SK-N-SH treated with all-trans-retinoic acid at 6 μM for 48 hours (cell line): ENCODE measurements at regions not wholly inside any gene's neighbourhood (a gene's known extent, or its start where the extent isn't known, plus 50 kb on each side); places are given as distances from the start of the nearest gene placed in this dataset.

Experiments
- ATAC-seq: fragments of 200-7000 bp; cut with Tn5 transposase; 3 replicates; pipeline ENCODE4 v1.9.1; 2020; ENCODE audit warnings: mild to moderate bottlenecking, moderate library complexity
- ARNTL ChIP-seq: fragments of 450-650 bp; formaldehyde crosslinking; IDR thresholded peaks from 2 replicates; pipeline ENCODE4 v1.5.0; 2020; ENCODE audit warnings: low read depth, mild to moderate bottlenecking, moderate library complexity, borderline replicate concordance
- BACH2 ChIP-seq: fragments of 250-450 bp; sonication (Bioruptor Pico); IDR thresholded peaks from 2 replicates; pipeline ENCODE4 v1.9.0; 2021; ENCODE audit warnings: mild to moderate bottlenecking, borderline replicate concordance
- CSDC2 ChIP-seq: fragments of 250-450 bp; sonication (Bioruptor Pico); IDR thresholded peaks from 2 replicates; pipeline ENCODE4 v1.5.0; 2020; ENCODE audit warnings: mild to moderate bottlenecking, moderate library complexity
- ESRRG ChIP-seq: fragments of 250-450 bp; sonication (Bioruptor Pico); IDR thresholded peaks from 2 replicates; pipeline ENCODE4 v1.6.1; 2021; ENCODE audit warnings: mild to moderate bottlenecking
- GLIS3 ChIP-seq: fragments of 250-450 bp; sonication (Bioruptor Pico); IDR thresholded peaks from 2 replicates; pipeline ENCODE4 v1.5.0; 2020; ENCODE audit warnings: mild to moderate bottlenecking, moderate library complexity
- ISL1 ChIP-seq: fragments of 250-450 bp; sonication (Bioruptor Pico); IDR thresholded peaks from 2 replicates; pipeline ENCODE4 v2.1.2; 2022; ENCODE audit warnings: mild to moderate bottlenecking, moderate library complexity
- OSR1 ChIP-seq: fragments of 250-450 bp; sonication (Bioruptor Pico); IDR thresholded peaks from 2 replicates; pipeline ENCODE4 v1.8.0; 2022; ENCODE audit warnings: moderate library complexity, mild to moderate bottlenecking, inconsistent platforms
- PPARA ChIP-seq: fragments of 250-450 bp; sonication (Bioruptor Pico); IDR thresholded peaks from 2 replicates; pipeline ENCODE4 v1.5.0; 2020; ENCODE audit warnings: mild to moderate bottlenecking, borderline replicate concordance
- RARB ChIP-seq: fragments of 250-450 bp; sonication (Bioruptor Pico); IDR thresholded peaks from 2 replicates; pipeline ENCODE4 v1.8.0; 2021; ENCODE audit warnings: mild to moderate bottlenecking, moderate library complexity
- SNAI2 ChIP-seq: fragments of 250-450 bp; sonication (Bioruptor Pico); IDR thresholded peaks from 2 replicates; pipeline ENCODE4 v1.5.0; 2020; ENCODE audit warnings: mild to moderate bottlenecking, moderate library complexity
- TOX ChIP-seq: fragments of 250-450 bp; sonication (Bioruptor Pico); IDR thresholded peaks from 2 replicates; pipeline ENCODE4 v1.8.0; 2021; ENCODE audit warnings: mild to moderate bottlenecking, moderate library complexity, borderline replicate concordance
- ZC3H10 ChIP-seq: fragments of 250-450 bp; sonication (Bioruptor Pico); IDR thresholded peaks from 2 replicates; pipeline ENCODE4 v1.5.1; 2021; ENCODE audit warnings: mild to moderate bottlenecking, moderate library complexity
- ZFP3 ChIP-seq: fragments of 250-450 bp; sonication (Bioruptor Pico); IDR thresholded peaks from 2 replicates; pipeline ENCODE4 v1.5.0; 2020; ENCODE audit warnings: mild to moderate bottlenecking, moderate library complexity
- ZFP30 ChIP-seq: fragments of 450-650 bp; formaldehyde crosslinking; IDR thresholded peaks from 2 replicates; pipeline ENCODE4 v1.5.0; 2022; ENCODE audit warnings: mild to moderate bottlenecking, moderate library complexity
- ZNF565 ChIP-seq: fragments of 450-650 bp; formaldehyde crosslinking; conservative IDR thresholded peaks from 2 replicates; pipeline ENCODE4 v1.5.0; 2020; ENCODE audit warnings: low read depth, mild to moderate bottlenecking, moderate library complexity
- ZNF70 ChIP-seq: fragments of 450-650 bp; formaldehyde crosslinking; IDR thresholded peaks from 2 replicates; pipeline ENCODE4 v1.5.0; 2020; ENCODE audit warnings: mild to moderate bottlenecking, moderate library complexity
- ZNF8 ChIP-seq: fragments of 450-650 bp; formaldehyde crosslinking; IDR thresholded peaks from 2 replicates; pipeline ENCODE4 v1.5.0; 2020; ENCODE audit warnings: mild to moderate bottlenecking, moderate library complexity
- TF ChIP-seq, protein P1 (sequence below): fragments of 250-450 bp; sonication (Bioruptor Pico); IDR thresholded peaks from 2 replicates; pipeline ENCODE4 v1.5.1; 2020; ENCODE audit warnings: low read depth, mild to moderate bottlenecking, moderate library complexity
- TF ChIP-seq, protein P2 (sequence below): fragments of 250-450 bp; sonication (Bioruptor Pico); IDR thresholded peaks from 2 replicates; pipeline ENCODE4 v1.8.0; 2020; ENCODE audit warnings: mild to moderate bottlenecking, moderate library complexity, borderline replicate concordance

DNA sequence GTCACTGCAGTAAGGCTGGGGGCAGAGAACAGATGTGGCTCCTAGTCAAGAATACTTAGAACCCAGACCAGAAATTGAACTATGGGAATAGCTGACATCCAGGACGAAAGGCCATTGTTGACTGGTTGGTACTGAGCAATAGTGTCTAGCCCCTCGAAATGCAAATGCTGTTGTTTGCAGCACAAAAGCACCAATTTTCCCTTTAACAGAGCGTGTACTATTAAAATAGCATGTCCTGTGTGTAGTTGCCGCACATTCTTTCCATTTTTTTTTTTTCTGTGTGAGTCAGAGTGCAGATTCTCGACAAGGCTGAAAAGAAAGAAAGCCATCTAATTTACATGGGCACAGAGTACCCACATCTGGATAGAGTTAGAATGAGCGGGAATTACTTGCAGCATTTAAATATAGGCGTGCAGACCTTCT is 302.4 kb downstream of the PTEN start (continued):
- TF ChIP-seq, protein P1, sequence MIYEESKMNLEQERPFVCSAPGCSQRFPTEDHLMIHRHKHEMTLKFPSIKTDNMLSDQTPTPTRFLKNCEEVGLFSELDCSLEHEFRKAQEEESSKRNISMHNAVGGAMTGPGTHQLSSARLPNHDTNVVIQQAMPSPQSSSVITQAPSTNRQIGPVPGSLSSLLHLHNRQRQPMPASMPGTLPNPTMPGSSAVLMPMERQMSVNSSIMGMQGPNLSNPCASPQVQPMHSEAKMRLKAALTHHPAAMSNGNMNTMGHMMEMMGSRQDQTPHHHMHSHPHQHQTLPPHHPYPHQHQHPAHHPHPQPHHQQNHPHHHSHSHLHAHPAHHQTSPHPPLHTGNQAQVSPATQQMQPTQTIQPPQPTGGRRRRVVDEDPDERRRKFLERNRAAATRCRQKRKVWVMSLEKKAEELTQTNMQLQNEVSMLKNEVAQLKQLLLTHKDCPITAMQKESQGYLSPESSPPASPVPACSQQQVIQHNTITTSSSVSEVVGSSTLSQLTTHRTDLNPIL (CRISPR knock-in tag) = no peak
- TF ChIP-seq, protein P2, sequence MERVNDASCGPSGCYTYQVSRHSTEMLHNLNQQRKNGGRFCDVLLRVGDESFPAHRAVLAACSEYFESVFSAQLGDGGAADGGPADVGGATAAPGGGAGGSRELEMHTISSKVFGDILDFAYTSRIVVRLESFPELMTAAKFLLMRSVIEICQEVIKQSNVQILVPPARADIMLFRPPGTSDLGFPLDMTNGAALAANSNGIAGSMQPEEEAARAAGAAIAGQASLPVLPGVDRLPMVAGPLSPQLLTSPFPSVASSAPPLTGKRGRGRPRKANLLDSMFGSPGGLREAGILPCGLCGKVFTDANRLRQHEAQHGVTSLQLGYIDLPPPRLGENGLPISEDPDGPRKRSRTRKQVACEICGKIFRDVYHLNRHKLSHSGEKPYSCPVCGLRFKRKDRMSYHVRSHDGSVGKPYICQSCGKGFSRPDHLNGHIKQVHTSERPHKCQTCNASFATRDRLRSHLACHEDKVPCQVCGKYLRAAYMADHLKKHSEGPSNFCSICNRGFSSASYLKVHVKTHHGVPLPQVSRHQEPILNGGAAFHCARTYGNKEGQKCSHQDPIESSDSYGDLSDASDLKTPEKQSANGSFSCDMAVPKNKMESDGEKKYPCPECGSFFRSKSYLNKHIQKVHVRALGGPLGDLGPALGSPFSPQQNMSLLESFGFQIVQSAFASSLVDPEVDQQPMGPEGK = no peak
- TF ChIP-seq ZNF8 (CRISPR knock-in tag) = no peak
- no peak for TF ChIP-seq ZNF565

DNA sequence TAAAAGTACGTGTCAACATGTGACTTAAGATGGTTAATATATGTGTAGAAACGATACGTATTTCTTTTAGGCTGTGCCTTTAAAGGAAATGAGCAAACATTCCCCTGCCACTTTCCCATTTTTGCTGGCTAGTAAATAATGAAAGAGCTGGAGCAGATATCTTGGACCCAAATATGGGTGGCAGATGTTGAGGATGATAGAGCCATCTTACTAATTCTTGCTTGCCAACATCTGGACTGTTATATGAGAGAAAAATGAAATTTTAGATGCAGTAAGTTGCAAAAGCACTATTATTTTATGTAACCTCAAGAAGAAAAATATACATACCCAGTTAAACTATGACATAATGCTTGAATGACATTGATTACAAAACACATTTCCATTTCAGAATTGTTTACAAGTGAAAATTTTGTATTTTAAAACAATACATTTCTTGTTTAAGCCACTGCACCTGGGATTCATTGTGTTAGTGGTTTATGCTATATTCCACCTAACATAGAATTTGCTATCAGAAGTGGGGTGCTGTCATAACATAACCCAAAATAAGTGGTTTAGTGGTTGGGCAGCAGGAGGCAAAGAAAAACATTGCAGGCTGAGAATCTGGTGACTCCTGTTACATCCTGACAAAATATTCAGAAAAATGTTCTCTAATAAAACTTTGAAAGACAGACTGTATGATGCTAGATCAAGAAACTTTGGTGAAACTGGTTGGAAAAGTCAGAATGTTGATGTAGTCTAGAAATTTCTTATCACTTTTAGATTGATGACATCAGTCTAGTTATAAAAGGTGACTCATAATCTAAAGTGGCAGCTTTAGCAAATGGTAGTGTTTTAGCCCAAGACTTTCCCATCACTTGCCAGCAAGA is 305.0 kb downstream of the PTEN start:
- ATAC-seq = no peak
- TF ChIP-seq CSDC2 = no peak
- no peak for TF ChIP-seq ZC3H10
- TF ChIP-seq ZFP3 (CRISPR knock-in tag) = no peak
- TF ChIP-seq ARNTL (CRISPR knock-in tag) = no peak
- TF ChIP-seq ZNF565 = no peak

DNA sequence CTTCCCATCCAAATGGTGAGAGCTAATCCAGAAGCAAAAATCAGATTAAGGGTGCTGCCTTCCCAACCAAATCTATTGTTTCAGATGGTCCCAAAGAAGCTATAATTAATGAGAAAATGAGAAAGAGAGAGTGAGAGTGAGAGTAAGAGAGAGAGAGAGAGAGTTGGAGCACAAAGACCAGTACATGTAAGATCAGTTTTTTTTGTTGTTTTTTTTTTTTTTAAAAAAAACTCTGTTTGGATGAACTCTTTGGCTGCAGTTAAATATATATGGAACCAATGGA is 305.6 kb downstream of the PTEN start:
- no peak for TF ChIP-seq RARB (CRISPR knock-in tag)
- no peak for TF ChIP-seq GLIS3 (CRISPR knock-in tag)
- no peak for TF ChIP-seq ZFP3 (CRISPR knock-in tag)
- no peak for TF ChIP-seq TOX (CRISPR knock-in tag)
- no peak for TF ChIP-seq BACH2 (CRISPR knock-in tag)
- TF ChIP-seq ZNF70 (CRISPR knock-in tag) = no peak
- no peak for TF ChIP-seq CSDC2
- no peak for TF ChIP-seq ZNF8 (CRISPR knock-in tag)
- no peak for TF ChIP-seq PPARA
- no peak for TF ChIP-seq ISL1 (CRISPR knock-in tag)
- TF ChIP-seq SNAI2 (CRISPR knock-in tag) = no peak
- TF ChIP-seq, all 23 proteins: peak for 0
- no peak for ATAC-seq

DNA sequence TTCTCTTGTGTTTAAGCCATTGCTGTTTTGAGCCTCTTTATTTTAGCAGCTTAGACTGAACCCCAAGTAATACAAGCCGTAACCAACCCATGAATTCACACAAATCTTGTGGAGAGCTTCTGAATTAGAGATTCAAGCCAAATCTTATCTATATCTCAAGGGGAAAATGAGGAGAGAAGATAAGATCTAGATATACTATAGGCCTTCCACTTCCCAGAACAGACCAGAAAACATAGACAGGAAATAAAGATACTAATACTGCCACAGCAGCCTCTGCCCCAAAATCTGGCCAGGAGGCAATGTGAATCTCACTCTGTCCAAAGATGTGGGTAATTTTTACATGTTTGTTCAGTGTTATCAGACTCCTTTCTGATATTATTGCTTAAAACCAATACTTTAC is 307.2 kb downstream of the PTEN start:
- ATAC-seq = no peak
- no peak for TF ChIP-seq CSDC2
- TF ChIP-seq SNAI2 (CRISPR knock-in tag) = no peak
- TF ChIP-seq PPARA = no peak
- TF ChIP-seq ZFP30 (CRISPR knock-in tag) = no peak
- no peak for TF ChIP-seq ZC3H10
- TF ChIP-seq ESRRG (CRISPR knock-in tag) = no peak
- no peak for TF ChIP-seq ZFP3 (CRISPR knock-in tag)
- TF ChIP-seq OSR1 (CRISPR knock-in tag) = no peak
- no peak for TF ChIP-seq ZNF565
- TF ChIP-seq ISL1 (CRISPR knock-in tag) = no peak
- TF ChIP-seq, protein P1 (CRISPR knock-in tag) = no peak
- TF ChIP-seq ZNF8 (CRISPR knock-in tag) = no peak
- TF ChIP-seq GLIS3 (CRISPR knock-in tag) = no peak
- TF ChIP-seq TOX (CRISPR knock-in tag) = no peak
- TF ChIP-seq RARB (CRISPR knock-in tag) = no peak

DNA sequence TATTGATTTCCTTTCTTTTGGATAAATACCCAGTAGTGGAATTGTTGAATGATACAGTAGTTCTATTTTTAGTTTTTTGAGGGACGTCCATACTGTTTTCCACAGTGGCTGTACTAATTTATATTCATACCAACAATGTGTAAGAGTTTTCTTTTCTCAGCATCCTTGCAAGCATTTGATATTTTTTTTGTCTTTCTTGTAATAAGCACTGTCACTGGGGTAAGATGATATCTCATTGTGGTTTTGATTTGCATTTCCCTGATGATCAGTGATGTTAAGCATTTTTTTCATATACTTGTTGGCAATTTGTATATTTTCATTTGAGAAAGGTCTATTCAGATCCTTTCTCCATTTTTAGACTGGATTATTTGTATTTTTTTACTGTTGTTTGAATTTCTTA is 308.7 kb downstream of the PTEN start:
- ATAC-seq = no peak
- TF ChIP-seq, protein P1 (CRISPR knock-in tag) = no peak
- TF ChIP-seq ZFP30 (CRISPR knock-in tag) = no peak
- no peak for TF ChIP-seq ZFP3 (CRISPR knock-in tag)
- TF ChIP-seq RARB (CRISPR knock-in tag) = no peak
- TF ChIP-seq PPARA = no peak
- no peak for TF ChIP-seq ZNF8 (CRISPR knock-in tag)
